DOHH2 (cell line): ENCODE measurements at regions not wholly inside any gene's neighbourhood (a gene's known extent, or its start where the extent isn't known, plus 50 kb on each side); places are given as distances from the start of the nearest gene placed in this dataset.

Experiments
- H3F3A ChIP-seq: fragments of 200-600 bp; sonication (generic), shearing (Covaris generic); 2 replicates; pipeline ENCODE4 v1.6.0; 2016; ENCODE audit warnings: antibody characterized with exemption, mild to moderate bottlenecking; ENCODE audit not compliant: control insufficient read depth, insufficient read depth
- H3K27ac ChIP-seq: fragments of 200-600 bp; sonication (generic); 2 replicates; pipeline ENCODE4 v1.5.1; 2014; ENCODE audit warnings: low read depth, mild to moderate bottlenecking, low read length, moderate library complexity
- H3K27me3 ChIP-seq: fragments of 200-600 bp; sonication (generic); 2 replicates; pipeline ENCODE4 v1.6.1; 2014; ENCODE audit warnings: mild to moderate bottlenecking, low read length, mixed read lengths; ENCODE audit not compliant: control insufficient read depth
- H3K36me3 ChIP-seq: fragments of 200-600 bp; sonication (generic); 2 replicates; pipeline ENCODE4 v1.6.1; 2014; ENCODE audit warnings: mild to moderate bottlenecking, low read length, moderate library complexity, mixed read lengths; ENCODE audit not compliant: control insufficient read depth
- H3K4me1 ChIP-seq: fragments of 200-600 bp; sonication (generic); 2 replicates; pipeline ENCODE4 v1.6.1; 2014; ENCODE audit warnings: mild to moderate bottlenecking, low read length, mixed read lengths; ENCODE audit not compliant: control insufficient read depth
- H3K4me2 ChIP-seq: fragments of 200-600 bp; sonication (generic); 2 replicates; pipeline ENCODE4 v1.6.0; 2014; ENCODE audit warnings: mild to moderate bottlenecking, low read length, moderate library complexity
- H3K4me3 ChIP-seq: fragments of 200-600 bp; sonication (generic); 2 replicates; pipeline ENCODE4 v1.5.1; 2014; ENCODE audit warnings: mild to moderate bottlenecking, low read length, mixed read lengths
- H3K79me2 ChIP-seq: fragments of 200-600 bp; sonication (generic); 2 replicates; pipeline ENCODE4 v1.6.1; 2014; ENCODE audit warnings: mild to moderate bottlenecking, low read length, mixed read lengths; ENCODE audit not compliant: control insufficient read depth
- H3K9me2 ChIP-seq: fragments of 200-600 bp; sonication (generic); replicated peaks from 2 replicates; pipeline ENCODE4 v1.6.1; 2014; ENCODE audit warnings: mild to moderate bottlenecking, low read length, mixed read lengths; ENCODE audit not compliant: control insufficient read depth
- H3K9me3 ChIP-seq: fragments of 200-600 bp; sonication (generic); 2 replicates; pipeline ENCODE4 v1.6.1; 2014; ENCODE audit warnings: antibody characterized with exemption, low read length, mixed read lengths; ENCODE audit not compliant: control insufficient read depth, insufficient read depth
- H4K20me1 ChIP-seq: fragments of 200-600 bp; sonication (generic); 2 replicates; pipeline ENCODE4 v1.6.0; 2014; ENCODE audit warnings: low read depth, mild to moderate bottlenecking, antibody characterized with exemption, low read length, moderate library complexity; ENCODE audit not compliant: control insufficient read depth, insufficient read depth
- EZH2phosphoT487 ChIP-seq: fragments of 200-600 bp; sonication (generic); IDR thresholded peaks from 2 replicates; pipeline ENCODE4 v1.6.1; 2017; ENCODE audit warnings: borderline replicate concordance, mild to moderate bottlenecking, antibody characterized with exemption, low read length, moderate library complexity, mixed read lengths
- TF ChIP-seq, protein P1 (sequence below): fragments of 200-600 bp; sonication (generic); IDR thresholded peaks from one replicate; pipeline ENCODE4 v1.5.1; 2014; ENCODE audit warnings: antibody characterized with exemption, mild to moderate bottlenecking, low read depth, low read length; ENCODE audit not compliant: poor library complexity, severe bottlenecking

DNA sequence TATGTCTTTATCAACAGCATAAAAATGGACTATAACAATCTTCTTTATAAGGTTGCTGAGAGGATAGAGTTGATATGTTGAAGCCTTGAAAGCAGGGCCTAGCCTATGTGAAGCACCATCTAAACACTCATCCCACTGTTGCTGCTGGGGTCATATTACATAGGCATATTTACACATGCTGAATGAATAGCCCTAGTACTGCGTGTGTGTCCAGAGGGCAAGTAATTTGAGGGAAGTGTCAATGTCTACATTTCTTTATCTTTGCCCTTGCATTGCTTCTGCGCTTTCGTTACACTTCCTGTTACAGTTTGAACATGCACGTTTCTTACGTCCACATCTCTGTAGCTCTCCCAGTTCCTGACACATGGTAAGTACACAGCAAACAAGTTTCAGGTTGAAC lies 280.3 kb upstream of the ATP5MC3 start:
- H3K27ac ChIP-seq, result no peak overlapping the region

DNA sequence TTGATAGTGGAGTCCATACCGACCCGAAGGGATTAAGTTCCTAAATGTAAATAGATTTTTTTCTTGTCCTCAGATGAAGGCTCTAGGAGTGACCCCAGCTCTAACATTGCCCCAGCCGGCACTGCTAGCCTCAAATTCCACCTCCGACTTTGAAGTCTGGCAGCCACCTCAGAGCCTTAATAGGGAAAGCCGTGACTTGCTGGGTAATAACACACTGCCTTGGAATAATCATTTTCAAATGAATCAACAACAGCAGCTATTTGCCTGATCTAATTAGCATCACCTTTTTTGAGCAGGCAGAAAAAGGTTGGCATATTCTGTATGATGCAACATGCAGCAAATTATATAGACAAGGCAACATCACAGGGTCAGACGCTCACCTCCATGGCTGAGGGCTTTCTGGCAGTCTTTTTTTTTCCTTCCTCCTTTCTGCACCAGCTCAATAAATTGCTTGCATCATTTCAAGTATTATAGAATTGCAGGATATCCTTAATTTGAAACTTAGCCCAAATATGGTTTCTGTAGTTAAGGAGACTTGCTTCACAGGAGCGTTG lies 276.5 kb upstream of the ATP5MC3 start:
- Histone ChIP-seq H3K4me1 (no peaks in the 10 kb centered on the region), H3K9me2 (no peaks in the 10 kb centered on the region), H3K4me2 (no peak overlapping the region), H3F3A (no peaks in the 10 kb centered on the region), H3K9me3 (no peaks in the 10 kb centered on the region; the same call in 1 of the 2 replicates), H3K27me3 (no peaks in the 10 kb centered on the region), H3K36me3 (no peaks in the 10 kb centered on the region), H4K20me1 (no peaks in the 10 kb centered on the region), H3K79me2 (no peaks in the 10 kb centered on the region), H3K27ac (no peak overlapping the region), H3K4me3 (no peak overlapping the region)
- TF ChIP-seq, protein P1, sequence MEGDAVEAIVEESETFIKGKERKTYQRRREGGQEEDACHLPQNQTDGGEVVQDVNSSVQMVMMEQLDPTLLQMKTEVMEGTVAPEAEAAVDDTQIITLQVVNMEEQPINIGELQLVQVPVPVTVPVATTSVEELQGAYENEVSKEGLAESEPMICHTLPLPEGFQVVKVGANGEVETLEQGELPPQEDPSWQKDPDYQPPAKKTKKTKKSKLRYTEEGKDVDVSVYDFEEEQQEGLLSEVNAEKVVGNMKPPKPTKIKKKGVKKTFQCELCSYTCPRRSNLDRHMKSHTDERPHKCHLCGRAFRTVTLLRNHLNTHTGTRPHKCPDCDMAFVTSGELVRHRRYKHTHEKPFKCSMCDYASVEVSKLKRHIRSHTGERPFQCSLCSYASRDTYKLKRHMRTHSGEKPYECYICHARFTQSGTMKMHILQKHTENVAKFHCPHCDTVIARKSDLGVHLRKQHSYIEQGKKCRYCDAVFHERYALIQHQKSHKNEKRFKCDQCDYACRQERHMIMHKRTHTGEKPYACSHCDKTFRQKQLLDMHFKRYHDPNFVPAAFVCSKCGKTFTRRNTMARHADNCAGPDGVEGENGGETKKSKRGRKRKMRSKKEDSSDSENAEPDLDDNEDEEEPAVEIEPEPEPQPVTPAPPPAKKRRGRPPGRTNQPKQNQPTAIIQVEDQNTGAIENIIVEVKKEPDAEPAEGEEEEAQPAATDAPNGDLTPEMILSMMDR, result no peak
- TF ChIP-seq EZH2phosphoT487, result no peak

More for the DNA sequence above, 280.3 kb upstream of the ATP5MC3 start:
- Histone ChIP-seq H3K4me2 (no peak overlapping the region), H4K20me1 (no peaks in the 10 kb centered on the region), H3K79me2 (no peaks in the 10 kb centered on the region), H3K36me3 (no peaks in the 10 kb centered on the region), H3K27me3 (no peaks in the 10 kb centered on the region), H3K9me3 (no peaks in the 10 kb centered on the region; the same call in 1 of the 2 replicates), H3K4me1 (no peaks in the 10 kb centered on the region), H3K4me3 (no peak overlapping the region), H3F3A (no peaks in the 10 kb centered on the region), H3K9me2 (no peaks in the 10 kb centered on the region)
- no peak for TF ChIP-seq EZH2phosphoT487
- TF ChIP-seq, protein P1, result no peak

DNA sequence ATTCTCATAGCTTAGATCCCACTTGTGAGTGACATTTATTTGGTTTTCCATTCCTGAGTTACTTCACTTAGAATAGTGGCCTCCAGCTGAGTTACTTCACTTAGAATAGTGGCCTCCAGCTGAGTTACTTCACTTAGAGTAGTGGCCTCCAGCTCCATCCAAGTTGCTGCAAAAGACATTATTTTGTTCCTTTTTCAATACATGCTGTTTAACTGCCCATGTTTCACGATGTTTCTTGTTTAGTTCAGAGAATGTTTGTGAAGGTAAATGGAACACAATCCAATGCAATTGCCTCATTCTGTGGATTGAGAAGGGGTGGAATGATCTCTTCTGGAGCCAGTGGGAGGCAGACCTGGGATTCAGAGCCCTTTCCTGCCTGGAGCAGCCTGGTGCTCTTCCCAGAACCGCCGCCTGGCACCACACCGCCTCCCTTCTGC lies 273.5 kb upstream of the ATP5MC3 start:
- Histone ChIP-seq H3K27me3 (no peaks in the 10 kb centered on the region), H3K27ac (no peak overlapping the region), H4K20me1 (no peaks in the 10 kb centered on the region), H3K4me3 (no peak overlapping the region), H3K9me3 (no peaks in the 10 kb centered on the region), H3K36me3 (no peaks in the 10 kb centered on the region), H3F3A (no peaks in the 10 kb centered on the region), H3K9me2 (no peaks in the 10 kb centered on the region), H3K4me2 (no peak overlapping the region), H3K4me1 (no peaks in the 10 kb centered on the region), H3K79me2 (no peaks in the 10 kb centered on the region)
- TF ChIP-seq, protein P1, result no peak
- TF ChIP-seq EZH2phosphoT487, result no peak
